ENCODE measurements at regions not wholly inside any gene's neighbourhood (a gene's known extent, or its start where the extent isn't known, plus 50 kb on each side); places are given as distances from the start of the nearest gene placed in this dataset.

DNA sequence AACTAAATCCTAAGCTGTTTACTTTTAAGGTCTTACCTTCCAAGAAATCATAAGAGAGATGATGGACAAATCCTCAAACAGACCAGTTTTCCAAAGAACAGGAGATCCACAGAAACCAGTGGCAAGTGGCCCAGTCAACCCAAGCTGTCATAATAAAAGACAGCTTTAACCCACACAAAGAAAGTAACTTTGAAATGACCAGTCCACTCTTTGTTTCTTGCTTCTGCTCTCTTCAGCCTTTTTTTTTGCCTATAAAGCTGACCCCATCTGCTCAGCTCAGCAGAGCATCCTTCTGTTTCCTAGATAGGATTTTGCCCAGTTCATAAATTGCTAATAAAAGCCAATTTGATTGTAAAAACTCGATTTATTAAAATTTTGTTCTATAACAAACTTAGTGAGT lies 299.4 kb downstream of the OXSM start:
- no peak for TF ChIP-seq CTCF (IDR thresholded peaks at IDR 0.05)
- TF ChIP-seq POLR2A (IDR thresholded peaks at IDR 0.05): no peak
